Osteoblast (primary cell): ENCODE measurements at regions not wholly inside any gene's neighbourhood (a gene's known extent, or its start where the extent isn't known, plus 50 kb on each side); places are given as distances from the start of the nearest gene placed in this dataset.

Experiments
- DNase-seq: peaks from one replicate; pipeline ENCODE4 v3.0.0; 2011; ENCODE audit warnings: low spot score, mixed read lengths; ENCODE audit not compliant: insufficient read length; ENCODE audit errors: missing footprints
- H2AFZ ChIP-seq: 2 replicates; pipeline ENCODE4 v1.6.0; 2011; ENCODE audit warnings: mild to moderate bottlenecking, low read length
- H3K27ac ChIP-seq: 2 replicates; pipeline ENCODE4 v1.5.1; 2011; ENCODE audit warnings: mild to moderate bottlenecking, low read depth, low read length, moderate library complexity
- H3K27me3 ChIP-seq: 2 replicates; pipeline ENCODE4 v1.6.0; 2012; ENCODE audit warnings: mild to moderate bottlenecking, control low read depth, inconsistent platforms, low read length, moderate library complexity; ENCODE audit not compliant: insufficient read depth
- H3K36me3 ChIP-seq: 2 replicates; pipeline ENCODE4 v1.5.1; 2011; ENCODE audit warnings: mild to moderate bottlenecking, low read length, control low read depth, moderate library complexity; ENCODE audit not compliant: insufficient read depth
- H3K4me1 ChIP-seq: 2 replicates; pipeline ENCODE4 v1.5.1; 2011; ENCODE audit warnings: mild to moderate bottlenecking, low read length, control low read depth, moderate library complexity; ENCODE audit not compliant: insufficient read depth
- H3K4me2 ChIP-seq: 2 replicates; pipeline ENCODE4 v1.6.0; 2011; ENCODE audit warnings: mild to moderate bottlenecking, low read length; ENCODE audit not compliant: insufficient read depth
- H3K4me3 ChIP-seq: fragments of 200-600 bp; sonication (generic); 3 replicates; pipeline ENCODE4 v1.5.1; 2012; ENCODE audit warnings: mild to moderate bottlenecking, low read length, inconsistent platforms; ENCODE audit not compliant: insufficient read depth
- H3K79me2 ChIP-seq: 2 replicates; pipeline ENCODE4 v1.6.0; 2012; ENCODE audit warnings: mild to moderate bottlenecking, low read length, control low read depth, inconsistent platforms; ENCODE audit not compliant: insufficient read depth
- H3K9me3 ChIP-seq: 2 replicates; pipeline ENCODE4 v1.5.1; 2011; ENCODE audit warnings: low read depth, low read length, control low read depth
- H4K20me1 ChIP-seq: 2 replicates; pipeline ENCODE4 v1.6.0; 2012; ENCODE audit warnings: mild to moderate bottlenecking, low read length, control low read depth; ENCODE audit not compliant: insufficient read depth
- CTCF ChIP-seq: IDR thresholded peaks from 2 replicates; pipeline ENCODE4 v1.5.1; 2011; ENCODE audit warnings: mild to moderate bottlenecking, low read depth, low read length, moderate library complexity; ENCODE audit errors: extremely low read depth

GRCh38 chr2:81545626-81546025 is 1241.1 kb upstream of the LRRTM1 start:
- Histone ChIP-seq H3K79me2 (no peaks in the 10 kb centered on the region), H3K4me2 (no peak overlapping the region), H4K20me1 (no peaks in the 10 kb centered on the region), H3K4me1 (no peaks in the 10 kb centered on the region), H3K27ac (no peak overlapping the region), H3K36me3 (no peaks in the 10 kb centered on the region), H3K4me3 (no peak overlapping the region), H3K27me3 (no peaks in the 10 kb centered on the region), H2AFZ (no peak overlapping the region), H3K9me3 (no peaks in the 10 kb centered on the region)
- no peak for TF ChIP-seq CTCF
- no peak for DNase-seq

- no peak for TF ChIP-seq CTCF
- Histone ChIP-seq H3K9me3 (no peaks in the 10 kb centered on the region), H3K4me3 (no peak overlapping the region)
Observed at GRCh38 chr2:81542119-81542518, 1237.6 kb upstream of the LRRTM1 start.

GRCh38 chr2:81529944-81530343 is 1225.4 kb upstream of the LRRTM1 start:
- no peak for TF ChIP-seq CTCF
- no peak overlapping the region for H3K27ac ChIP-seq
- H3K36me3 ChIP-seq = no peaks in the 10 kb centered on the region
- H3K27me3 ChIP-seq = no peaks in the 10 kb centered on the region
- H3K79me2 ChIP-seq = no peaks in the 10 kb centered on the region
- H3K4me3 ChIP-seq = no peak overlapping the region
- no peak overlapping the region for H2AFZ ChIP-seq
- peaks cover 3% of the 10 kb centered on the region for H3K9me3 ChIP-seq
- H3K4me1 ChIP-seq = no peaks in the 10 kb centered on the region
- H3K4me2 ChIP-seq = no peak overlapping the region
- no peaks in the 10 kb centered on the region for H4K20me1 ChIP-seq
- DNase-seq = no peak

More at GRCh38 chr2:81542119-81542518, 1237.6 kb upstream of the LRRTM1 start:
- Histone ChIP-seq H4K20me1 (no peaks in the 10 kb centered on the region), H3K27me3 (no peaks in the 10 kb centered on the region), H2AFZ (no peak overlapping the region), H3K27ac (no peak overlapping the region), H3K4me2 (no peak overlapping the region), H3K36me3 (no peaks in the 10 kb centered on the region), H3K79me2 (no peaks in the 10 kb centered on the region), H3K4me1 (no peaks in the 10 kb centered on the region)
- no peak for DNase-seq

GRCh38 chr2:81528852-81529480 is 1224.4 kb upstream of the LRRTM1 start:
- Histone ChIP-seq H3K36me3 (no peaks in the 10 kb centered on the region), H3K4me2 (no peak overlapping the region), H3K9me3 (peaks cover 3% of the 10 kb centered on the region), H3K79me2 (no peaks in the 10 kb centered on the region), H2AFZ (no peak overlapping the region), H3K27me3 (no peaks in the 10 kb centered on the region), H3K4me3 (no peak overlapping the region), H3K4me1 (no peaks in the 10 kb centered on the region), H3K27ac (no peak overlapping the region), H4K20me1 (no peaks in the 10 kb centered on the region)
- DNase-seq = no peak
- no peak for TF ChIP-seq CTCF
